Karpas-422 (cell line): ENCODE measurements at regions not wholly inside any gene's neighbourhood (a gene's known extent, or its start where the extent isn't known, plus 50 kb on each side); places are given as distances from the start of the nearest gene placed in this dataset.

Experiments
- DNase-seq: peaks from one replicate; pipeline ENCODE4 v3.0.0-alpha.2; 2015
- H2AFZ ChIP-seq: fragments of 200-600 bp; sonication (generic); 2 replicates; pipeline ENCODE4 v1.6.1; 2014; ENCODE audit warnings: antibody characterized with exemption, low read length, mixed read lengths
- H3K27ac ChIP-seq: fragments of 200-600 bp; sonication (generic); 2 replicates; pipeline ENCODE4 v1.5.1; 2014; ENCODE audit warnings: mild to moderate bottlenecking, low read length, moderate library complexity
- H3K27me3 ChIP-seq: fragments of 200-600 bp; sonication (generic); 2 replicates; pipeline ENCODE4 v1.6.1; 2014; ENCODE audit warnings: low read length, mixed read lengths
- H3K36me3 ChIP-seq: fragments of 200-600 bp; sonication (generic); 2 replicates; pipeline ENCODE4 v1.6.1; 2014; ENCODE audit warnings: low read length, mixed read lengths; ENCODE audit not compliant: insufficient read depth
- H3K4me1 ChIP-seq: fragments of 200-600 bp; sonication (generic); 2 replicates; pipeline ENCODE4 v1.6.1; 2014; ENCODE audit warnings: mild to moderate bottlenecking, low read length, mixed read lengths
- H3K4me2 ChIP-seq: fragments of 200-600 bp; sonication (generic); 2 replicates; pipeline ENCODE4 v1.6.1; 2014; ENCODE audit warnings: low read length, low read depth, mild to moderate bottlenecking; ENCODE audit not compliant: poor library complexity, severe bottlenecking
- H3K4me3 ChIP-seq: fragments of 200-600 bp; sonication (generic); 2 replicates; pipeline ENCODE4 v1.5.1; 2014; ENCODE audit warnings: mild to moderate bottlenecking, antibody characterized with exemption, low read length, mixed read lengths
- H3K79me2 ChIP-seq: fragments of 200-600 bp; sonication (generic); 2 replicates; pipeline ENCODE4 v1.6.1; 2014; ENCODE audit warnings: mild to moderate bottlenecking, low read length, mixed read lengths
- H3K9ac ChIP-seq: fragments of 200-600 bp; sonication (generic); 2 replicates; pipeline ENCODE4 v1.6.0; 2014; ENCODE audit warnings: low read length
- H3K9me2 ChIP-seq: fragments of 200-600 bp; sonication (generic), shearing (Covaris generic); replicated peaks from 2 replicates; pipeline ENCODE4 v1.6.0; 2014; ENCODE audit warnings: mild to moderate bottlenecking, low read length, moderate library complexity; ENCODE audit not compliant: insufficient read depth
- H3K9me3 ChIP-seq: fragments of 300-700, 200-600 bp; sonication (generic); 2 replicates; pipeline ENCODE4 v1.6.1; 2014; ENCODE audit warnings: low read length, mixed read lengths
- H4K20me1 ChIP-seq: fragments of 200-600 bp; sonication (generic); 2 replicates; pipeline ENCODE4 v1.6.1; 2014; ENCODE audit warnings: mild to moderate bottlenecking, antibody characterized with exemption, low read length, low read depth; ENCODE audit not compliant: insufficient read depth

- DNase-seq = no peak
- no peaks in the 10 kb centered on the region for H3K79me2 ChIP-seq
- H3K9me3 ChIP-seq = peaks cover 34% of the 10 kb centered on the region
- no peaks in the 10 kb centered on the region for H3K27me3 ChIP-seq
- no peak overlapping the region for H3K9ac ChIP-seq
- H3K4me2 ChIP-seq = no peak overlapping the region
- no peak overlapping the region for H3K27ac ChIP-seq
- no peak overlapping the region for H3K4me3 ChIP-seq
- H3K9me2 ChIP-seq = no peaks in the 10 kb centered on the region; the same call in 1 of the 2 replicates
- no peaks in the 10 kb centered on the region for H3K36me3 ChIP-seq
- H2AFZ ChIP-seq = no peak overlapping the region
- H4K20me1 ChIP-seq = no peaks in the 10 kb centered on the region
- no peaks in the 10 kb centered on the region for H3K4me1 ChIP-seq
These were observed 1272.5 kb downstream of the OLFM4 start for GRCh38 chr13:54301085-54301484.

GRCh38 chr13:54305377-54305776 is 1276.8 kb downstream of the OLFM4 start:
- no peak overlapping the region for H3K4me2 ChIP-seq
- H3K4me3 ChIP-seq = no peak overlapping the region
- no peaks in the 10 kb centered on the region for H3K27me3 ChIP-seq
- H2AFZ ChIP-seq = no peak overlapping the region
- H3K9me2 ChIP-seq = no peaks in the 10 kb centered on the region; the same call in 1 of the 2 replicates
- no peak for DNase-seq
- no peak overlapping the region for H3K9ac ChIP-seq
- no peaks in the 10 kb centered on the region for H3K79me2 ChIP-seq
- no peaks in the 10 kb centered on the region for H3K36me3 ChIP-seq
- H3K9me3 ChIP-seq = peaks cover 17% of the 10 kb centered on the region
- H4K20me1 ChIP-seq = no peaks in the 10 kb centered on the region
- H3K4me1 ChIP-seq = no peaks in the 10 kb centered on the region
- H3K27ac ChIP-seq = no peak overlapping the region

GRCh38 chr13:54312885-54313284 is 1284.3 kb downstream of the OLFM4 start:
- H3K9ac ChIP-seq = no peak overlapping the region
- DNase-seq = no peak
- no peaks in the 10 kb centered on the region for H3K79me2 ChIP-seq
- H3K9me2 ChIP-seq = no peaks in the 10 kb centered on the region
- H4K20me1 ChIP-seq = no peaks in the 10 kb centered on the region
- H3K4me3 ChIP-seq = no peak overlapping the region
- no peaks in the 10 kb centered on the region for H3K27me3 ChIP-seq
- no peak overlapping the region for H3K4me2 ChIP-seq
- no peak overlapping the region for H2AFZ ChIP-seq
- H3K36me3 ChIP-seq = no peaks in the 10 kb centered on the region
- H3K27ac ChIP-seq = no peak overlapping the region
- H3K4me1 ChIP-seq = no peaks in the 10 kb centered on the region
- H3K9me3 ChIP-seq = peaks cover 10% of the 10 kb centered on the region

GRCh38 chr13:54317722-54318121 is 1289.1 kb downstream of the OLFM4 start:
- Histone ChIP-seq H3K4me3 (no peak overlapping the region), H3K9me3 (peaks cover 15% of the 10 kb centered on the region), H3K9ac (no peak overlapping the region), H3K36me3 (no peaks in the 10 kb centered on the region), H3K9me2 (no peaks in the 10 kb centered on the region), H4K20me1 (no peaks in the 10 kb centered on the region), H3K27me3 (no peaks in the 10 kb centered on the region), H3K79me2 (no peaks in the 10 kb centered on the region), H2AFZ (no peak overlapping the region), H3K27ac (no peak overlapping the region), H3K4me2 (no peak overlapping the region), H3K4me1 (no peaks in the 10 kb centered on the region)
- DNase-seq = no peak

GRCh38 chr13:54337540-54337939 is 1308.9 kb downstream of the OLFM4 start:
- no peaks in the 10 kb centered on the region for H3K9me2 ChIP-seq
- H3K9ac ChIP-seq = no peak overlapping the region
- H2AFZ ChIP-seq = no peak overlapping the region
- no peaks in the 10 kb centered on the region for H3K36me3 ChIP-seq
- no peaks in the 10 kb centered on the region for H3K27me3 ChIP-seq
- no peak overlapping the region for H3K27ac ChIP-seq
- no peak overlapping the region for H3K4me3 ChIP-seq
- H3K79me2 ChIP-seq = no peaks in the 10 kb centered on the region
- no peaks in the 10 kb centered on the region for H4K20me1 ChIP-seq
- no peak for DNase-seq
- H3K9me3 ChIP-seq = peaks cover 22% of the 10 kb centered on the region
- no peak overlapping the region for H3K4me2 ChIP-seq
- no peaks in the 10 kb centered on the region for H3K4me1 ChIP-seq

- Histone ChIP-seq H4K20me1 (no peaks in the 10 kb centered on the region), H3K4me3 (no peak overlapping the region), H3K27ac (no peak overlapping the region), H3K27me3 (no peaks in the 10 kb centered on the region), H3K4me1 (no peaks in the 10 kb centered on the region), H3K9me2 (no peaks in the 10 kb centered on the region), H3K36me3 (no peaks in the 10 kb centered on the region), H3K9ac (no peak overlapping the region), H3K79me2 (no peaks in the 10 kb centered on the region), H3K9me3 (peaks cover 28% of the 10 kb centered on the region), H3K4me2 (no peak overlapping the region), H2AFZ (no peak overlapping the region)
- no peak for DNase-seq
These were observed 1318.9 kb downstream of the OLFM4 start for GRCh38 chr13:54347531-54347930.

GRCh38 chr13:54356209-54356608 is 1327.6 kb downstream of the OLFM4 start:
- H3K9me2 ChIP-seq = no peaks in the 10 kb centered on the region
- no peak overlapping the region for H3K4me3 ChIP-seq
- no peaks in the 10 kb centered on the region for H3K27me3 ChIP-seq
- no peak for DNase-seq
- no peak overlapping the region for H3K9ac ChIP-seq
- no peak overlapping the region for H3K27ac ChIP-seq
- H3K4me1 ChIP-seq = no peaks in the 10 kb centered on the region
- H3K9me3 ChIP-seq = peaks cover 40% of the 10 kb centered on the region
- H4K20me1 ChIP-seq = no peaks in the 10 kb centered on the region
- H3K79me2 ChIP-seq = no peaks in the 10 kb centered on the region
- no peak overlapping the region for H2AFZ ChIP-seq
- H3K36me3 ChIP-seq = no peaks in the 10 kb centered on the region
- no peak overlapping the region for H3K4me2 ChIP-seq

- no peaks in the 10 kb centered on the region for H3K9me2 ChIP-seq
- no peak overlapping the region for H3K9ac ChIP-seq
- H3K27me3 ChIP-seq = no peaks in the 10 kb centered on the region
- H3K27ac ChIP-seq = no peak overlapping the region
- H3K9me3 ChIP-seq = peaks cover 43% of the 10 kb centered on the region
- no peak for DNase-seq
- H3K4me1 ChIP-seq = no peaks in the 10 kb centered on the region
- no peaks in the 10 kb centered on the region for H3K36me3 ChIP-seq
- no peaks in the 10 kb centered on the region for H4K20me1 ChIP-seq
- H2AFZ ChIP-seq = no peak overlapping the region
- no peak overlapping the region for H3K4me2 ChIP-seq
- no peak overlapping the region for H3K4me3 ChIP-seq
- H3K79me2 ChIP-seq = no peaks in the 10 kb centered on the region
These were observed 1328.2 kb downstream of the OLFM4 start for GRCh38 chr13:54356849-54357248.
